HEK293 (cell line): ENCODE measurements at regions not wholly inside any gene's neighbourhood (a gene's known extent, or its start where the extent isn't known, plus 50 kb on each side); places are given as distances from the start of the nearest gene placed in this dataset.

Source experiments
- MZF1 ChIP-seq: fragments of 450-650 bp; formaldehyde crosslinking; IDR thresholded peaks from 2 replicates; pipeline ENCODE4 v1.5.1; 2017; ENCODE audit warnings: missing biosample characterization, missing genetic modification characterization, borderline replicate concordance
- OSR2 ChIP-seq: fragments of 450-650 bp; formaldehyde crosslinking; IDR thresholded peaks from 2 replicates; pipeline ENCODE4 v1.5.1; 2016; ENCODE audit warnings: missing biosample characterization, missing genetic modification characterization
- TRIM28 ChIP-seq: IDR thresholded peaks from 2 replicates; pipeline ENCODE4 v1.6.1; 2011; ENCODE audit warnings: low read length, control low read depth, borderline replicate concordance
- ZFP37 ChIP-seq: fragments of 450-650 bp; formaldehyde crosslinking; IDR thresholded peaks from 2 replicates; pipeline ENCODE4 v1.5.1; 2016; ENCODE audit warnings: missing biosample characterization, missing genetic modification characterization
- ZNF211 ChIP-seq: fragments of 450-650 bp; formaldehyde crosslinking; IDR thresholded peaks from 2 replicates; pipeline ENCODE4 v1.5.1; 2016; ENCODE audit warnings: low read depth, missing biosample characterization, missing genetic modification characterization
- TF ChIP-seq, protein P1 (sequence below): fragments of 450-650 bp; formaldehyde crosslinking; IDR thresholded peaks from 2 replicates; pipeline ENCODE4 v1.5.1; 2016; ENCODE audit warnings: missing biosample characterization, missing genetic modification characterization, low read depth
- TF ChIP-seq, protein P2 (sequence below): fragments of 450-650 bp; formaldehyde crosslinking; IDR thresholded peaks from 2 replicates; pipeline ENCODE4 v1.5.1; 2016; ENCODE audit warnings: missing biosample characterization, missing genetic modification characterization

DNA sequence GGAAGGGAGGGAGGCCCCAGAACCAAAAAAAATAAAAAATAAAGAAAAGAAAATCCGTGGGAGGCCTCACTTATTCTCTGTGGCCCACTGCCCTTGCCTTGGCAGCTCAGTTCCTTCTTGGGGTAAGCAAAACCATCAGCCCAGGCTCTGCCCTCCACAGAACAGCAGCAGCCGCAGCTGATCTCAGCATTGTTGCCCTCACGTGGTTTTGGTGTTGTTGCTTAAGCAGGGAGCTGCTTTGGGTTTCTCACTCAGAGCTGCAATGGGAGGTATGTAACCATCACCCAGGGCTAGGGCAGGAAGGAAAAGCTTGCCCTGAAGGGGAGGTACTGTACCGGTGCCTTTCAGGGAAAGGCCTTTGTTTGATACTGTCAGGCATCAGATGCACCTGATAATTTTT is 374.7 kb upstream of the WWC1 start:
- TF ChIP-seq OSR2 (tag by site-specific recombination) (no peak), ZNF211 (no peak), TRIM28 (no peak), MZF1 (no peak), ZFP37 (no peak)
- TF ChIP-seq, protein P1, sequence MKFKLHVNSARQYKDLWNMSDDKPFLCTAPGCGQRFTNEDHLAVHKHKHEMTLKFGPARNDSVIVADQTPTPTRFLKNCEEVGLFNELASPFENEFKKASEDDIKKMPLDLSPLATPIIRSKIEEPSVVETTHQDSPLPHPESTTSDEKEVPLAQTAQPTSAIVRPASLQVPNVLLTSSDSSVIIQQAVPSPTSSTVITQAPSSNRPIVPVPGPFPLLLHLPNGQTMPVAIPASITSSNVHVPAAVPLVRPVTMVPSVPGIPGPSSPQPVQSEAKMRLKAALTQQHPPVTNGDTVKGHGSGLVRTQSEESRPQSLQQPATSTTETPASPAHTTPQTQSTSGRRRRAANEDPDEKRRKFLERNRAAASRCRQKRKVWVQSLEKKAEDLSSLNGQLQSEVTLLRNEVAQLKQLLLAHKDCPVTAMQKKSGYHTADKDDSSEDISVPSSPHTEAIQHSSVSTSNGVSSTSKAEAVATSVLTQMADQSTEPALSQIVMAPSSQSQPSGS, result no peak
- TF ChIP-seq, protein P2, sequence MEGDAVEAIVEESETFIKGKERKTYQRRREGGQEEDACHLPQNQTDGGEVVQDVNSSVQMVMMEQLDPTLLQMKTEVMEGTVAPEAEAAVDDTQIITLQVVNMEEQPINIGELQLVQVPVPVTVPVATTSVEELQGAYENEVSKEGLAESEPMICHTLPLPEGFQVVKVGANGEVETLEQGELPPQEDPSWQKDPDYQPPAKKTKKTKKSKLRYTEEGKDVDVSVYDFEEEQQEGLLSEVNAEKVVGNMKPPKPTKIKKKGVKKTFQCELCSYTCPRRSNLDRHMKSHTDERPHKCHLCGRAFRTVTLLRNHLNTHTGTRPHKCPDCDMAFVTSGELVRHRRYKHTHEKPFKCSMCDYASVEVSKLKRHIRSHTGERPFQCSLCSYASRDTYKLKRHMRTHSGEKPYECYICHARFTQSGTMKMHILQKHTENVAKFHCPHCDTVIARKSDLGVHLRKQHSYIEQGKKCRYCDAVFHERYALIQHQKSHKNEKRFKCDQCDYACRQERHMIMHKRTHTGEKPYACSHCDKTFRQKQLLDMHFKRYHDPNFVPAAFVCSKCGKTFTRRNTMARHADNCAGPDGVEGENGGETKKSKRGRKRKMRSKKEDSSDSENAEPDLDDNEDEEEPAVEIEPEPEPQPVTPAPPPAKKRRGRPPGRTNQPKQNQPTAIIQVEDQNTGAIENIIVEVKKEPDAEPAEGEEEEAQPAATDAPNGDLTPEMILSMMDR (tag by site-specific recombination), result no peak
